DND-41 (cell line): ENCODE measurements at regions not wholly inside any gene's neighbourhood (a gene's known extent, or its start where the extent isn't known, plus 50 kb on each side); places are given as distances from the start of the nearest gene placed in this dataset.

Experiments
- ATAC-seq: fragments of 200-7000 bp; cut with Tn5 transposase; 3 replicates; pipeline ENCODE4 v1.9.1; 2021; ENCODE audit warnings: low read depth; ENCODE audit not compliant: insufficient read depth
- DNase-seq: peaks from one replicate; pipeline ENCODE4 v3.0.0-alpha.2; 2020
- H2AFZ ChIP-seq: 2 replicates; pipeline ENCODE4 v1.6.0; 2012; ENCODE audit warnings: low read depth, low read length
- H3K27ac ChIP-seq: 2 replicates; pipeline ENCODE4 v1.5.1; 2012; ENCODE audit warnings: low read length, inconsistent platforms
- H3K27me3 ChIP-seq: fragments of 200-600 bp; sonication (generic); 2 replicates; pipeline ENCODE4 v1.6.0; 2012; ENCODE audit warnings: low read length, mild to moderate bottlenecking, inconsistent platforms; ENCODE audit not compliant: insufficient read depth, poor library complexity
- H3K36me3 ChIP-seq: 2 replicates; pipeline ENCODE4 v1.5.1; 2012; ENCODE audit warnings: low read length, inconsistent platforms; ENCODE audit not compliant: insufficient read depth
- H3K4me1 ChIP-seq: 2 replicates; pipeline ENCODE4 v1.5.1; 2012; ENCODE audit warnings: mild to moderate bottlenecking, low read length; ENCODE audit not compliant: insufficient read depth
- H3K4me2 ChIP-seq: 2 replicates; pipeline ENCODE4 v1.6.0; 2012; ENCODE audit warnings: mild to moderate bottlenecking, moderate library complexity, low read length, inconsistent platforms; ENCODE audit not compliant: insufficient read depth
- H3K4me3 ChIP-seq, 2 experiments: fragments of 200-600 bp in 1 of 2; shearing (Covaris generic) in 1 of 2; 2 replicates each; pipeline ENCODE4 v1.5.1; 2012 to 2016; ENCODE audit warnings: inconsistent platforms in 2 of 2, low read length in 2 of 2, mild to moderate bottlenecking in 2 of 2, low read depth in 1 of 2, moderate library complexity in 1 of 2
- H3K79me2 ChIP-seq: 2 replicates; pipeline ENCODE4 v1.6.0; 2012; ENCODE audit warnings: low read length, inconsistent platforms; ENCODE audit not compliant: insufficient read depth
- H3K9ac ChIP-seq: 2 replicates; pipeline ENCODE4 v1.6.0; 2012; ENCODE audit warnings: low read depth, mild to moderate bottlenecking, inconsistent platforms, low read length, moderate library complexity
- H3K9me3 ChIP-seq: 2 replicates; pipeline ENCODE4 v1.5.1; 2012; ENCODE audit warnings: low read length, moderate library complexity, mild to moderate bottlenecking, inconsistent platforms; ENCODE audit not compliant: insufficient read depth, severe bottlenecking
- H4K20me1 ChIP-seq: 2 replicates; pipeline ENCODE4 v1.6.0; 2012; ENCODE audit warnings: low read length; ENCODE audit not compliant: insufficient read depth
- EZH2 ChIP-seq: IDR thresholded peaks from 3 replicates; pipeline ENCODE4 v1.6.1; 2012; ENCODE audit warnings: borderline replicate concordance, low read depth, mild to moderate bottlenecking, moderate library complexity, low read length, inconsistent platforms; ENCODE audit not compliant: severe bottlenecking
- TF ChIP-seq, protein P1 (sequence below): IDR thresholded peaks from 2 replicates; pipeline ENCODE4 v1.5.1; 2012; ENCODE audit warnings: borderline replicate concordance, low read length, moderate library complexity, mild to moderate bottlenecking; ENCODE audit not compliant: poor library complexity, severe bottlenecking; ENCODE audit errors: extremely low read depth

DNA sequence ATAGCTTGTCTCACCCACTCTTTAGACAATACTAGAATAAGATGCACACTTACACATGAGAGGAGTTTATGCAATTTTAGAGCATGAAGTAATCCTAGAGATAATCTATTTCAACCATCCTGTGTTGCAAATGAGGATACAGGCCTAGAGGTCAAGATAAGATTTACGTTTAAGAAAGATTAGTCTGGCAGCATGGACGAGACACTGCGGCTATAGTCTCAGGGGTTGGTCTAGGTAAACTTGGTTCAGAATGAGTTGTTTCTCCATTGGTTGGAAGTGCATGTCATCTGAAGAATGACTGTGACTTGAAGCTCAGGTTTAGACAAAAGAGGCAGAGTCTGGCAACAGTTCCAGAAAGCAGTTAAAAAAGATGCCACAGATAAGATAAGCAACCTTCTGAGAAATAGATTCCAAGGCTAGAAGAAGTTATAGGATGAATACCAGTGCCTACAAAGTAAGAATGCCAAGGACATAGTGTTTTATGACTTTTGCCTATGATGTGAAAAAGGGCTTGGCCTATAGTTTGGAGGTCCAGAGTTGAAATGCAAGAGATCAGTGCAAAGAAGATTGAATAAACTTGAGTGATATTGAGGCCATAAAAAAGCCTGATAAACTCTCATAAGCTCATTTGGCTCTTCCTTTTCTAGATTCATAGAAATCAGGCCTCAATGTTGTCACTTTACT, 631.0 kb downstream of the SQOR start:
- TF ChIP-seq, protein P1, sequence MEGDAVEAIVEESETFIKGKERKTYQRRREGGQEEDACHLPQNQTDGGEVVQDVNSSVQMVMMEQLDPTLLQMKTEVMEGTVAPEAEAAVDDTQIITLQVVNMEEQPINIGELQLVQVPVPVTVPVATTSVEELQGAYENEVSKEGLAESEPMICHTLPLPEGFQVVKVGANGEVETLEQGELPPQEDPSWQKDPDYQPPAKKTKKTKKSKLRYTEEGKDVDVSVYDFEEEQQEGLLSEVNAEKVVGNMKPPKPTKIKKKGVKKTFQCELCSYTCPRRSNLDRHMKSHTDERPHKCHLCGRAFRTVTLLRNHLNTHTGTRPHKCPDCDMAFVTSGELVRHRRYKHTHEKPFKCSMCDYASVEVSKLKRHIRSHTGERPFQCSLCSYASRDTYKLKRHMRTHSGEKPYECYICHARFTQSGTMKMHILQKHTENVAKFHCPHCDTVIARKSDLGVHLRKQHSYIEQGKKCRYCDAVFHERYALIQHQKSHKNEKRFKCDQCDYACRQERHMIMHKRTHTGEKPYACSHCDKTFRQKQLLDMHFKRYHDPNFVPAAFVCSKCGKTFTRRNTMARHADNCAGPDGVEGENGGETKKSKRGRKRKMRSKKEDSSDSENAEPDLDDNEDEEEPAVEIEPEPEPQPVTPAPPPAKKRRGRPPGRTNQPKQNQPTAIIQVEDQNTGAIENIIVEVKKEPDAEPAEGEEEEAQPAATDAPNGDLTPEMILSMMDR = no peak
- no peak for TF ChIP-seq EZH2
- DNase-seq = no peak
- H3K36me3 ChIP-seq = no peaks in the 10 kb centered on the region
- H3K9ac ChIP-seq = no peak overlapping the region
- H2AFZ ChIP-seq = no peak overlapping the region
- no peaks in the 10 kb centered on the region for H3K27me3 ChIP-seq
- H3K4me1 ChIP-seq = no peaks in the 10 kb centered on the region
- no peak for ATAC-seq
- no peak overlapping the region for H3K27ac ChIP-seq
- no peak overlapping the region for H3K4me3 ChIP-seq
- no peaks in the 10 kb centered on the region for H3K9me3 ChIP-seq
- no peaks in the 10 kb centered on the region for H4K20me1 ChIP-seq
- no peaks in the 10 kb centered on the region for H3K79me2 ChIP-seq
- no peak overlapping the region for H3K4me2 ChIP-seq

DNA sequence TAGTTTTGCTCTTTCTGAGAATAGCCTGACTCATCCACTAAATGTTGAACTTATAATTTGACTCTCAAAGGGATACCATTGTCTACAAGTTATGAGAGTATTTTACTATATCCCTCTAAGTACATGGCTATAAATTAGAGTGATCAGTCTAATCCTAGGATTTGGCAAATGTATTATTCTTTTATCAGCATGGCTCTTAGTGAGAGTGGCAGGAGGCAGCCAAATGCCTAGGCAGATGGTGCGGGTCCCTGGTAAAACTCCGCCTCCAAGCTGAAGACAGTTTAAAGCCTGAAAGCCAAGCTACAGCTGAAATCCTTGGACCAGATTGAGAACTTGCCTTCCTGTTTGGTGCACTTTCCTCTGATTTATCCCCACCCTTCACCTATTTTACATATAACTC, 631.8 kb downstream of the SQOR start:
- Histone ChIP-seq H3K4me1 (no peaks in the 10 kb centered on the region), H2AFZ (no peak overlapping the region), H3K9me3 (no peaks in the 10 kb centered on the region), H3K4me3 (no peak overlapping the region), H3K27ac (no peak overlapping the region), H3K79me2 (no peaks in the 10 kb centered on the region), H3K36me3 (no peaks in the 10 kb centered on the region), H3K4me2 (no peak overlapping the region), H3K27me3 (no peaks in the 10 kb centered on the region), H3K9ac (no peak overlapping the region), H4K20me1 (no peaks in the 10 kb centered on the region)
- no peak for ATAC-seq
- no peak for TF ChIP-seq EZH2
- TF ChIP-seq, protein P1 = no peak
- DNase-seq = no peak

DNA sequence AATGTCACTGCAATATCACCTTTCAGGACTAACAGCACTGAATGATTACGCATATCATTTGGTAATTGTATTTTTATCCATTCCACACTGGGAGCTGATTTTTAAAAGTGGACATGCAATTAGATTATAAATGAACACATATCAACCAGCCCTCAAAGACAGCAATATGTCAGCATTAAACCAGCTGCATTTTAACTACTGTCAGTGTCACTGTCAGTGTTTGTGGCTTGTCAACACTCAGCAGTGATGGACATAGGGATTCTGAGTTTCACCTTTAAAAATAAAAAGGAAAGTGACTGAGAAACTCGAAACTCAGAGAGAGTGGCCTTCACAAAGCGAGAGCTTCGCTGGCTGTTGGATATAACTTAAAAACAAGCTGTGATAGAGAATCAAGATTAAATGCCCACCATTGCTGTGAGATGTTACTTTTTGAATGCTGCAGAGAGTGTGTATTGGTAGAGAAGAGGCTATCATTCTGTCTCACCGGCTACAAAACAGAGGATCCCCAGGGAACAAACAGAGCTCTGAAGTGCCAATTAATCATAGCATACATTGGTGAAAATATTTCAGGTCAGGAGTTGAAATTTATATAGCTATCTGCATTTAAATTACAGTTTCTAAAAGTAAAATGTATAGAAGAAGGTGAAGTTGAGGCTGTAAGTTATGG, 635.8 kb downstream of the SQOR start:
- H3K79me2 ChIP-seq = no peaks in the 10 kb centered on the region
- no peak overlapping the region for H3K4me2 ChIP-seq
- H3K9ac ChIP-seq = no peak overlapping the region
- no peaks in the 10 kb centered on the region for H3K4me1 ChIP-seq
- no peak for ATAC-seq
- H3K4me3 ChIP-seq = no peak overlapping the region
- H2AFZ ChIP-seq = no peak overlapping the region
- no peaks in the 10 kb centered on the region for H3K9me3 ChIP-seq
- H3K36me3 ChIP-seq = no peaks in the 10 kb centered on the region
- H3K27ac ChIP-seq = no peak overlapping the region
- H3K27me3 ChIP-seq = no peaks in the 10 kb centered on the region
- no peaks in the 10 kb centered on the region for H4K20me1 ChIP-seq
- TF ChIP-seq, protein P1 = no peak
- no peak for TF ChIP-seq EZH2
- DNase-seq = no peak
